Osteoblast (primary cell): ENCODE measurements at regions not wholly inside any gene's neighbourhood (a gene's known extent, or its start where the extent isn't known, plus 50 kb on each side); places are given as distances from the start of the nearest gene placed in this dataset.

ENCODE experiments used
- DNase-seq: peaks from one replicate; pipeline ENCODE4 v3.0.0; 2011; ENCODE audit warnings: low spot score, mixed read lengths; ENCODE audit not compliant: insufficient read length; ENCODE audit errors: missing footprints
- H2AFZ ChIP-seq: 2 replicates; pipeline ENCODE4 v1.6.0; 2011; ENCODE audit warnings: mild to moderate bottlenecking, low read length
- H3K27ac ChIP-seq: 2 replicates; pipeline ENCODE4 v1.5.1; 2011; ENCODE audit warnings: mild to moderate bottlenecking, low read depth, low read length, moderate library complexity
- H3K27me3 ChIP-seq: 2 replicates; pipeline ENCODE4 v1.6.0; 2012; ENCODE audit warnings: mild to moderate bottlenecking, control low read depth, inconsistent platforms, low read length, moderate library complexity; ENCODE audit not compliant: insufficient read depth
- H3K36me3 ChIP-seq: 2 replicates; pipeline ENCODE4 v1.5.1; 2011; ENCODE audit warnings: mild to moderate bottlenecking, low read length, control low read depth, moderate library complexity; ENCODE audit not compliant: insufficient read depth
- H3K4me1 ChIP-seq: 2 replicates; pipeline ENCODE4 v1.5.1; 2011; ENCODE audit warnings: mild to moderate bottlenecking, low read length, control low read depth, moderate library complexity; ENCODE audit not compliant: insufficient read depth
- H3K4me2 ChIP-seq: 2 replicates; pipeline ENCODE4 v1.6.0; 2011; ENCODE audit warnings: mild to moderate bottlenecking, low read length; ENCODE audit not compliant: insufficient read depth
- H3K4me3 ChIP-seq: fragments of 200-600 bp; sonication (generic); 3 replicates; pipeline ENCODE4 v1.5.1; 2012; ENCODE audit warnings: mild to moderate bottlenecking, low read length, inconsistent platforms; ENCODE audit not compliant: insufficient read depth
- H3K79me2 ChIP-seq: 2 replicates; pipeline ENCODE4 v1.6.0; 2012; ENCODE audit warnings: mild to moderate bottlenecking, low read length, control low read depth, inconsistent platforms; ENCODE audit not compliant: insufficient read depth
- H3K9me3 ChIP-seq: 2 replicates; pipeline ENCODE4 v1.5.1; 2011; ENCODE audit warnings: low read depth, low read length, control low read depth
- H4K20me1 ChIP-seq: 2 replicates; pipeline ENCODE4 v1.6.0; 2012; ENCODE audit warnings: mild to moderate bottlenecking, low read length, control low read depth; ENCODE audit not compliant: insufficient read depth
- TF ChIP-seq, protein P1 (sequence below): IDR thresholded peaks from 2 replicates; pipeline ENCODE4 v1.5.1; 2011; ENCODE audit warnings: mild to moderate bottlenecking, low read depth, low read length, moderate library complexity; ENCODE audit errors: extremely low read depth

DNA sequence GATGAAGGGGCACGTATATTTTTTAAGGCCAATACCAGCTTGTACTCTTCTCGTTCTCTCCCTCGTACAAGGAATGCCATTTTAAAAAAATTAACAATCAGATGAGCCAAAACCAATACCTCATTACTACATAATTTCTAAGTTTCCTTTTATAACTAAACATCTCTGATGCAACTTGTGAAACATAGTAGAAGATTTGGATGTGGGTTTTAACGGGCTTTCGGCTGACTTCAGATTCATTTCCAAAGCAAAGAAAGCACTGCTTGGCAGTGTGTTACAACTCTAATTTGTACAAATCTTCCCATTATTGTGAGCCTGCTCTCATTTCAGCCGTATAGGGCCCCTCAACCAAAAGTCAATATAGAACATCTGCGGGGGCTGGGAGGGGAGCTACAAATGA lies 99.1 kb upstream of the TMCC3 start:
- Histone ChIP-seq H3K27me3 (peaks cover 69% of the 10 kb centered on the region), H3K4me2 (no peak overlapping the region), H3K4me3 (no peak overlapping the region), H3K36me3 (no peaks in the 10 kb centered on the region), H3K9me3 (no peaks in the 10 kb centered on the region), H3K79me2 (no peaks in the 10 kb centered on the region), H2AFZ (no peak overlapping the region), H4K20me1 (no peaks in the 10 kb centered on the region), H3K4me1 (no peaks in the 10 kb centered on the region), H3K27ac (no peak overlapping the region)
- no peak for DNase-seq
- TF ChIP-seq, protein P1, sequence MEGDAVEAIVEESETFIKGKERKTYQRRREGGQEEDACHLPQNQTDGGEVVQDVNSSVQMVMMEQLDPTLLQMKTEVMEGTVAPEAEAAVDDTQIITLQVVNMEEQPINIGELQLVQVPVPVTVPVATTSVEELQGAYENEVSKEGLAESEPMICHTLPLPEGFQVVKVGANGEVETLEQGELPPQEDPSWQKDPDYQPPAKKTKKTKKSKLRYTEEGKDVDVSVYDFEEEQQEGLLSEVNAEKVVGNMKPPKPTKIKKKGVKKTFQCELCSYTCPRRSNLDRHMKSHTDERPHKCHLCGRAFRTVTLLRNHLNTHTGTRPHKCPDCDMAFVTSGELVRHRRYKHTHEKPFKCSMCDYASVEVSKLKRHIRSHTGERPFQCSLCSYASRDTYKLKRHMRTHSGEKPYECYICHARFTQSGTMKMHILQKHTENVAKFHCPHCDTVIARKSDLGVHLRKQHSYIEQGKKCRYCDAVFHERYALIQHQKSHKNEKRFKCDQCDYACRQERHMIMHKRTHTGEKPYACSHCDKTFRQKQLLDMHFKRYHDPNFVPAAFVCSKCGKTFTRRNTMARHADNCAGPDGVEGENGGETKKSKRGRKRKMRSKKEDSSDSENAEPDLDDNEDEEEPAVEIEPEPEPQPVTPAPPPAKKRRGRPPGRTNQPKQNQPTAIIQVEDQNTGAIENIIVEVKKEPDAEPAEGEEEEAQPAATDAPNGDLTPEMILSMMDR = no peak

DNA sequence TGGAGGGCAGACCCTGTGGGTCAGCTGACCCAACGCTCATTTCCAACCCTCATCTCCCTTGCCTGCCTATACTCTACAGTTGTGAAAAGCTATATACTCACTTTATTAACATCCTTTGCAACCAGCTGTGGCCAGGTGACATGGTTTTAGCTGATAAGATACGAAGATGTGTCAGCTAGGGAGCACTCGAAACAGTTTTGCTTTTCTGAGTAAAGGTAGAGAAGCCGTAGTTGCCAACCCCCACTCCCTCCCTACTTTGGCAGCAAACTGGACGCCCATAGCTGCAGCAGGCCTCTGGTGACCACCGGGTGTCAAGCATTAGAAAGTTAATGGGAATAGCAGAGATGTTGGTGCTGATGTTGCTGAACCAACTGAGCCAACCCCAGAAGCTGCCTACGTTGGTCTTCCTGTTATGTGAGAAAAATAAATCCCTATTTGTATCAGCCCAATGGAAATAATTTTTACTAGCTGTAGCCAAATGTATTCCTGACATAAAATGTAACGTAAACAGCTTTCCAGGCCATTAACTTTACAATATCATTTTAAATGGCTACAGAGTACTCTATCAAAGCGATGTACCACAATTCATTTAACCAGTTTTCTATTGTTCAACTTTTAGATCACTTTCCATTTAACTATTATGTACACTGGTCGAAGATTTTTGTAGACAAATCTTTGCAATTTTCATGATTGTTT lies 98.5 kb upstream of the TMCC3 start:
- DNase-seq = no peak
- no peak overlapping the region for H2AFZ ChIP-seq
- no peak overlapping the region for H3K4me2 ChIP-seq
- H3K79me2 ChIP-seq = no peaks in the 10 kb centered on the region
- TF ChIP-seq, protein P1 = no peak
- H3K36me3 ChIP-seq = no peaks in the 10 kb centered on the region
- no peak overlapping the region for H3K27ac ChIP-seq
- H3K27me3 ChIP-seq = peaks cover 69% of the 10 kb centered on the region
- no peaks in the 10 kb centered on the region for H4K20me1 ChIP-seq
- no peak overlapping the region for H3K4me3 ChIP-seq
- H3K9me3 ChIP-seq = no peaks in the 10 kb centered on the region
- no peaks in the 10 kb centered on the region for H3K4me1 ChIP-seq

DNA sequence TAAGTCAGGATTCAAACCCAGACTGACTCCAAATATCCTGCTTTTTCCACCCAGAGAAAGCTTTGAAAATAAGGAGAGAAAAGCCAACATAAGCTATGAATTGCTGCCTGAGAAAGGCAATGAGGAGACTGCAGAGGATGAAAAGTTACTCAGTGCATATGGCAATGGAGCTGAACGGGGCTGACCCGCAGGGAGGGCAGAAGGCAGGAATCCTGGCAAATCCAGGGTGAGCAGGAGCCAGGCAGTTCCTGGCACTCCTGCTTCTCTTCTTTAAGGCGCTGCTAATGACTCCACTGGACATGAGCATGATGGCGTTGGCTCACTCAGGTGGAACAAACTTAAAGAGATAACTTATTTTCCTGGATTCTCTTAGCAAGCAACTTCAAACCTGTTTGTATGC lies 95.2 kb upstream of the TMCC3 start:
- Histone ChIP-seq H3K4me2 (no peak overlapping the region), H4K20me1 (no peaks in the 10 kb centered on the region), H3K79me2 (no peaks in the 10 kb centered on the region), H3K9me3 (no peaks in the 10 kb centered on the region), H2AFZ (no peak overlapping the region), H3K27ac (no peak overlapping the region), H3K27me3 (peaks cover 63% of the 10 kb centered on the region), H3K4me3 (no peak overlapping the region), H3K4me1 (no peaks in the 10 kb centered on the region), H3K36me3 (no peaks in the 10 kb centered on the region)
- DNase-seq = peak; percentile 55
- TF ChIP-seq, protein P1 = no peak

DNA sequence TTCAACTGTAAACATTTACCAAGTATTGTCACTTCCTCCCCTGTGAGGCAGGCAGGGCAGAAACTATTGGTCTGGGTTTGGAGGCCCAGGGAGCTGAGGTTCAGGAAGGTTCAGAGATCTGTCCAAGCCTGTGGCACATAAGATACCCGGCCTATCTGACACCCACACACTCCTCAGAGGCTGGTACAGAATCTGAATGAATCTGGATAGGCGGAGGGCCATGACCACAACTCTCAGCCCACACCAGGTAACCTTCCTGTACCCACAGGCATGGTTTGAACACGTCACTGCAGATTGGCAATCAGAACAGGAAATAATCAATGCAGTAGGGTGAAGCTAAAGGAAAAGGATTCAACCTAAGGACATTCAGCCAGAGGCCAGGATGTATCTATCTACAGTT lies 92.8 kb upstream of the TMCC3 start:
- no peak for DNase-seq
- H3K79me2 ChIP-seq = no peaks in the 10 kb centered on the region
- no peaks in the 10 kb centered on the region for H3K36me3 ChIP-seq
- no peak overlapping the region for H2AFZ ChIP-seq
- no peaks in the 10 kb centered on the region for H3K4me1 ChIP-seq
- H3K4me2 ChIP-seq = no peak overlapping the region
- H3K27ac ChIP-seq = no peak overlapping the region
- H3K27me3 ChIP-seq = peaks cover 49% of the 10 kb centered on the region
- H3K9me3 ChIP-seq = no peaks in the 10 kb centered on the region
- H4K20me1 ChIP-seq = no peaks in the 10 kb centered on the region
- TF ChIP-seq, protein P1 = no peak
- no peak overlapping the region for H3K4me3 ChIP-seq
